ENCODE measurements at regions not wholly inside any gene's neighbourhood (a gene's known extent, or its start where the extent isn't known, plus 50 kb on each side); places are given as distances from the start of the nearest gene placed in this dataset.
"Not testable (repeated sequence)": the region's sequence is repeated elsewhere in the genome, so short reads cannot be mapped to it uniquely, and the experiment has no call there.

- DNase-seq = no peak
Observed at GRCh38 chr9:26562338-26562737, 330.3 kb downstream of the CAAP1 start.

GRCh38 chr9:26561928-26562327, 330.7 kb downstream of the CAAP1 start:
- no peak for DNase-seq

- no peak for DNase-seq
Observed at GRCh38 chr9:26559506-26559905, 333.1 kb downstream of the CAAP1 start.

- no peak for DNase-seq
Observed at GRCh38 chr9:26551971-26552370, 340.6 kb downstream of the CAAP1 start.

GRCh38 chr9:26551451-26551850, 341.2 kb downstream of the CAAP1 start:
- no peak for DNase-seq

- no peak for DNase-seq
Observed at GRCh38 chr9:26548781-26549290, 343.8 kb downstream of the CAAP1 start.

GRCh38 chr9:26539867-26540493, 352.6 kb downstream of the CAAP1 start:
- no peak for DNase-seq

- DNase-seq = no peak
Observed at GRCh38 chr9:26537211-26537610, 355.4 kb downstream of the CAAP1 start.

- no peak for DNase-seq
Observed at GRCh38 chr9:26535151-26535550, 357.5 kb downstream of the CAAP1 start.

GRCh38 chr9:26530841-26531240, 361.8 kb downstream of the CAAP1 start:
- no peak for DNase-seq

GRCh38 chr9:26527931-26528330, 364.7 kb downstream of the CAAP1 start:
- DNase-seq = no peak

- no peak for DNase-seq
Observed at GRCh38 chr9:26524267-26524666, 368.3 kb downstream of the CAAP1 start.

- DNase-seq = no peak
Observed at GRCh38 chr9:26523577-26523976, 369.0 kb downstream of the CAAP1 start.

- no peak for DNase-seq
Observed at GRCh38 chr9:26520141-26520540, 372.5 kb downstream of the CAAP1 start.

GRCh38 chr9:26516773-26517343, 375.7 kb downstream of the CAAP1 start:
- no peak for DNase-seq

GRCh38 chr9:26513730-26514129, 378.9 kb downstream of the CAAP1 start:
- no peak for DNase-seq

- DNase-seq = no peak
Observed at GRCh38 chr9:26510137-26510536, 382.5 kb downstream of the CAAP1 start.

- DNase-seq = no peak
Observed at GRCh38 chr9:26508897-26509296, 383.7 kb downstream of the CAAP1 start.

- no peak for DNase-seq
Observed at GRCh38 chr9:26504057-26504456, 388.5 kb downstream of the CAAP1 start.

GRCh38 chr9:26502311-26502710, 390.3 kb downstream of the CAAP1 start:
- DNase-seq = no peak

GRCh38 chr9:26500471-26500870, 392.1 kb downstream of the CAAP1 start:
- no peak for DNase-seq

- not testable (repeated sequence) for DNase-seq
Observed at GRCh38 chr9:26492608-26493521, 399.7 kb downstream of the CAAP1 start.

- not testable (repeated sequence) for DNase-seq
Observed at GRCh38 chr9:26491922-26492607, 400.5 kb downstream of the CAAP1 start.

Measured in NCI-H1048 (cell line).